GM23338 (cell line): ENCODE measurements at regions not wholly inside any gene's neighbourhood (a gene's known extent, or its start where the extent isn't known, plus 50 kb on each side); places are given as distances from the start of the nearest gene placed in this dataset.

Experiments used
- ATAC-seq: fragments of 200-7000 bp; cut with Tn5 transposase; 3 replicates; pipeline ENCODE4 v1.9.1; 2020
- DNase-seq: peaks from one replicate; pipeline ENCODE4 v3.0.0-alpha.2; 2015; ENCODE audit warnings: low spot score
- H2AFZ ChIP-seq: fragments of 200-600 bp; sonication (generic); 2 replicates; pipeline ENCODE4 v1.8.0; 2016; ENCODE audit warnings: antibody characterized with exemption, mild to moderate bottlenecking, moderate library complexity
- H3F3A ChIP-seq: fragments of 200-600 bp; sonication (generic); replicated peaks from 2 replicates; pipeline ENCODE4 v1.8.0; 2017; ENCODE audit warnings: antibody characterized with exemption, mixed run types, low read depth
- H3K27ac ChIP-seq: fragments of 200-600 bp; sonication (generic); 2 replicates; pipeline ENCODE4 v1.6.1; 2016; ENCODE audit warnings: low read depth
- H3K27me3 ChIP-seq: fragments of 200-600 bp; sonication (generic); 2 replicates; pipeline ENCODE4 v1.8.0; 2016; ENCODE audit warnings: mild to moderate bottlenecking, mixed run types, moderate library complexity; ENCODE audit not compliant: insufficient read depth
- H3K36me3 ChIP-seq: fragments of 200-600 bp; sonication (generic); 2 replicates; pipeline ENCODE4 v1.8.0; 2016; ENCODE audit warnings: mild to moderate bottlenecking; ENCODE audit not compliant: insufficient read depth
- H3K4me1 ChIP-seq: fragments of 200-600 bp; sonication (generic); 2 replicates; pipeline ENCODE4 v1.8.0; 2016; ENCODE audit warnings: mild to moderate bottlenecking, moderate library complexity; ENCODE audit not compliant: insufficient read depth
- H3K4me2 ChIP-seq: fragments of 200-600 bp; sonication (generic); 2 replicates; pipeline ENCODE4 v1.7.1; 2017; ENCODE audit warnings: mixed run types
- H3K4me3 ChIP-seq: fragments of 200-600 bp; sonication (generic); 2 replicates; pipeline ENCODE4 v1.6.1; 2016; ENCODE audit warnings: mixed run types
- H3K79me2 ChIP-seq: fragments of 200-600 bp; sonication (generic); replicated peaks from 2 replicates; pipeline ENCODE4 v1.8.0; 2017; ENCODE audit warnings: mild to moderate bottlenecking; ENCODE audit not compliant: insufficient read depth
- H3K9me2 ChIP-seq: fragments of 200-600 bp; sonication (generic); 2 replicates; pipeline ENCODE4 v1.8.0; 2017; ENCODE audit not compliant: insufficient read depth
- H4K20me1 ChIP-seq: fragments of 200-600 bp; sonication (generic); replicated peaks from 2 replicates; pipeline ENCODE4 v1.8.0; 2017; ENCODE audit warnings: mild to moderate bottlenecking; ENCODE audit not compliant: insufficient read depth
- H3K27ac Mint-ChIP-seq: 2 replicates; pipeline ENCODE4 v1.8.0; 2020; ENCODE audit warnings: inconsistent platforms, mild to moderate bottlenecking, moderate library complexity, mixed read lengths
- H3K27me3 Mint-ChIP-seq: 3 replicates; pipeline ENCODE4 v1.8.0; 2022; ENCODE audit warnings: low read depth, mild to moderate bottlenecking, moderate library complexity, mixed read lengths, inconsistent platforms; ENCODE audit not compliant: insufficient read depth, poor library complexity
- H3K36me3 Mint-ChIP-seq: 3 replicates; pipeline ENCODE4 v1.8.0; 2021; ENCODE audit warnings: low read depth, mild to moderate bottlenecking, inconsistent platforms, moderate library complexity, mixed read lengths
- H3K4me1 Mint-ChIP-seq: 3 replicates; pipeline ENCODE4 v1.8.0; 2020; ENCODE audit warnings: mild to moderate bottlenecking, inconsistent platforms, mixed read lengths
- H3K4me3 Mint-ChIP-seq: 3 replicates; pipeline ENCODE4 v1.8.0; 2021; ENCODE audit warnings: moderate library complexity, mild to moderate bottlenecking, inconsistent platforms, mixed read lengths
- H3K9me3 Mint-ChIP-seq: 3 replicates; pipeline ENCODE4 v1.8.0; 2020; ENCODE audit warnings: moderate library complexity, mild to moderate bottlenecking, inconsistent platforms, mixed read lengths
- CREB1 ChIP-seq: fragments of 250-450 bp; sonication (Bioruptor Pico); IDR thresholded peaks from 2 replicates; pipeline ENCODE4 v1.5.0; 2020; ENCODE audit warnings: low read depth, mild to moderate bottlenecking, moderate library complexity
- CTCF ChIP-seq, 2 experiments: fragments of 200-600 bp in 1 of 2; sonication (generic) in 1 of 2; conservative IDR thresholded peaks; 2 replicates each; pipeline versions ENCODE4 v1.5.1 to v1.6.1; 2016 to 2017; ENCODE audit warnings: antibody characterized with exemption in 2 of 2, low read depth in 2 of 2, mild to moderate bottlenecking in 2 of 2, moderate library complexity in 1 of 2
- ETS1 ChIP-seq: IDR thresholded peaks from 2 replicates; pipeline ENCODE4 v1.6.1; 2016; ENCODE audit warnings: antibody characterized with exemption
- EZH2 ChIP-seq: fragments of 200-600 bp; sonication (generic); IDR thresholded peaks from one replicate; pipeline ENCODE4 v1.8.0; 2017; ENCODE audit warnings: antibody characterized with exemption, mild to moderate bottlenecking, low read depth; ENCODE audit not compliant: unreplicated experiment
- JUNB ChIP-seq: IDR thresholded peaks from one replicate; pipeline ENCODE4 v1.6.1; 2016; ENCODE audit warnings: antibody characterized with exemption; ENCODE audit not compliant: unreplicated experiment
- POLR2AphosphoS5 ChIP-seq: IDR thresholded peaks from 2 replicates; pipeline ENCODE4 v1.6.1; 2016; ENCODE audit warnings: antibody characterized with exemption, low read depth
- STAT1 ChIP-seq: IDR thresholded peaks from one replicate; pipeline ENCODE4 v1.6.1; 2016; ENCODE audit warnings: antibody characterized with exemption; ENCODE audit not compliant: unreplicated experiment
- ZNF114 ChIP-seq: fragments of 250-450 bp; sonication (Bioruptor Pico); IDR thresholded peaks from 2 replicates; pipeline ENCODE4 v1.5.0; 2020; ENCODE audit warnings: mild to moderate bottlenecking, moderate library complexity
- ZNF331 ChIP-seq: fragments of 250-450 bp; sonication (Bioruptor Pico); IDR thresholded peaks from 2 replicates; pipeline ENCODE4 v1.5.0; 2020; ENCODE audit warnings: low read depth, mild to moderate bottlenecking, moderate library complexity
- ZNF462 ChIP-seq: fragments of 250-450 bp; sonication (Bioruptor Pico); IDR thresholded peaks from 2 replicates; pipeline ENCODE4 v1.5.0; 2020; ENCODE audit warnings: mild to moderate bottlenecking, moderate library complexity

GRCh38 chr5:39898731-39899130 is 474.0 kb upstream of the DAB2 start:
- no peaks in the 10 kb centered on the region for H3K27me3 Mint-ChIP-seq
- Histone ChIP-seq H4K20me1 (no peaks in the 10 kb centered on the region), H3K36me3 (no peaks in the 10 kb centered on the region), H3K4me3 (no peak overlapping the region), H3F3A (no peaks in the 10 kb centered on the region), H2AFZ (no peak overlapping the region), H3K4me1 (no peaks in the 10 kb centered on the region), H3K9me2 (0 out of 2 replicates have a peak, but pooled peaks cover 6% of the 10 kb centered on the region), H3K79me2 (no peaks in the 10 kb centered on the region), H3K27me3 (no peaks in the 10 kb centered on the region), H3K4me2 (no peak overlapping the region), H3K27ac (no peak overlapping the region)
- DNase-seq (no peak), ATAC-seq (no peak)
- H3K27ac Mint-ChIP-seq, result no peak overlapping the region; the same call in 1 of the 2 replicates
- no peak overlapping the region for H3K4me3 Mint-ChIP-seq
- no peaks in the 10 kb centered on the region; the same call in 2 of the 3 replicates for H3K9me3 Mint-ChIP-seq
- no peaks in the 10 kb centered on the region for H3K36me3 Mint-ChIP-seq
- H3K4me1 Mint-ChIP-seq, result peaks cover 3% of the 10 kb centered on the region; the same call in 2 of the 3 replicates
- TF ChIP-seq ZNF331 (CRISPR knock-in tag), result no peak
- no peak for TF ChIP-seq CREB1 (CRISPR knock-in tag)

GRCh38 chr5:39896706-39897105 is 471.9 kb upstream of the DAB2 start:
- H3K27me3 ChIP-seq, result no peaks in the 10 kb centered on the region
- H3K4me2 ChIP-seq, result no peak overlapping the region
- Mint-ChIP-seq H3K4me1 (peaks cover 3% of the 10 kb centered on the region; the same call in 2 of the 3 replicates), H3K4me3 (no peak overlapping the region), H3K27me3 (no peaks in the 10 kb centered on the region), H3K36me3 (no peaks in the 10 kb centered on the region), H3K27ac (no peak overlapping the region), H3K9me3 (no peaks in the 10 kb centered on the region; the same call in 2 of the 3 replicates)
- H3K36me3 ChIP-seq, result no peaks in the 10 kb centered on the region
- no peak overlapping the region for H3K27ac ChIP-seq
- 0 out of 2 replicates have a peak, but pooled peaks cover 6% of the 10 kb centered on the region for H3K9me2 ChIP-seq
- TF ChIP-seq ZNF114, result no peak
- no peak for TF ChIP-seq STAT1
- TF ChIP-seq EZH2, result no peak
- TF ChIP-seq POLR2AphosphoS5, result no peak
- TF ChIP-seq JUNB, result no peak
- TF ChIP-seq CREB1 (CRISPR knock-in tag), result no peak
- TF ChIP-seq CTCF (conservative IDR thresholded peaks at IDR 0.05; ENCODE audit: low read depth in 2 of 2), result no peak
- TF ChIP-seq ETS1, result no peak
- TF ChIP-seq ZNF462, result no peak
- no peak overlapping the region for H3K4me3 ChIP-seq
- no peaks in the 10 kb centered on the region for H4K20me1 ChIP-seq
- H3F3A ChIP-seq, result no peaks in the 10 kb centered on the region
- DNase-seq (no peak), ATAC-seq (no peak)
- no peaks in the 10 kb centered on the region for H3K79me2 ChIP-seq
- no peak overlapping the region for H2AFZ ChIP-seq
- H3K4me1 ChIP-seq, result no peaks in the 10 kb centered on the region
